ENCODE measurements at regions not wholly inside any gene's neighbourhood (a gene's known extent, or its start where the extent isn't known, plus 50 kb on each side); places are given as distances from the start of the nearest gene placed in this dataset.

DNA sequence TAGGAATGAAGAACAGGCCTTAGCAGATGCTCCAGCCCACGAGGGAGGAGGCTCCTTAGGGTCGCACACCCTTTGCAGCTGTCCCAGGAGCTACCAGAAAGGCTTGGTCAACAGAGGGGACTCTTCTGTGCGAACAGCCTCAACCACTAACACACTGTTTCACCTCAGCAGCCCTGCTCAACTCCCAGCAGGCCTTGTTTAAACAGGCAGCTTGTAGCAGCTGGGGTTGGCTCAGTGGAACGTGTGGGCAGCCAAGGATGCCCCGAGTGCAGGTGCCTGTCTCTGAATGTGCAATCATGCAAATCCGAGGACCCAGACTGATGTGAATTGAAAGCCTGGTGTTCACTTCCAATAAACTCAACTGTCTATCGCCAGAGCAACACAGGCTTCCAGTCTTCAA is 88.7 kb upstream of the CXCR4 start:
- no peak for ATAC-seq
- Histone ChIP-seq H3K27me3 (ENCODE audit: control insufficient read depth, insufficient read depth, low read length) (peaks cover 3% of the 10 kb centered on the region), H3K4me1 (ENCODE audit: control insufficient read depth, insufficient read depth, low read length) (no peaks in the 10 kb centered on the region), H3K9me3 (ENCODE audit: control insufficient read depth, insufficient read depth, low read depth, low read length) (no peaks in the 10 kb centered on the region; the same call in 1 of the 2 replicates), H3K36me3 (ENCODE audit: control insufficient read depth, insufficient read depth, low read length) (no peaks in the 10 kb centered on the region), H3K27ac (ENCODE audit: low read length) (no peak overlapping the region), H3K4me3 (ENCODE audit: low read depth in 2 of 2, low read length in 2 of 2) (no peak overlapping the region)
- ChIA-PET POLR2A (no interaction called here), CTCF (no interaction called here)
- no peak for TF ChIP-seq TCF7L2 (IDR thresholded peaks at IDR 0.05; ENCODE audit: low read depth, low read length)
- no peak for DNase-seq (ENCODE audit: low read depth, low spot score)
- intact Hi-C loops (cut with micrococcal nuclease; ENCODE audit: unreplicated experiment), result no loop called here
- in situ Hi-C loops (cut with HindIII; ENCODE audit: low pct_unique_long_range_greater_than_20kb, low sequenced_read_pairs), result no loop called here
- no TSS peak for BruUV-seq (replicated peaks)

DNA sequence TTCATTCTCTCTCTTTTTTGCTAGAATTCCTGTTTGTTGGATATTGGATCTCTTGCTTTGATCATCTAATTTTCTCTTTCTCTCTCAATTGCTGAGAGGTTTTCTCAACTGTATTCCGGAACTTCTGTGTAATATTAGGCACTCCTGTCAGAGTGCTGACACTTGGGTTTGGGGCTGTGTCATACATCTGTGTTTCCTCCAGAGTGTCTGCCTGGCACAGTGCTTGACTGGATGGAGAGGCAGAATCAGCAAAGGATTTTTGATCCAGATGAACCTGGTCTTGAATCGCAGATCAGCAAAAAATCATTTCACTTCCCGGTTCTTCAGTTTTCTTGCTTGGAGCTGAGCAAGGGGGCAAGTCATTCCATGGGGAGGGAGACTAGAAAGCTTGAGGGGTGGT is 87.7 kb upstream of the CXCR4 start:
- Histone ChIP-seq H3K27ac (ENCODE audit: low read length) (no peak overlapping the region), H3K27me3 (ENCODE audit: control insufficient read depth, insufficient read depth, low read length) (peaks cover 6% of the 10 kb centered on the region), H3K4me3 (ENCODE audit: low read depth in 2 of 2, low read length in 2 of 2) (no peak overlapping the region), H3K36me3 (ENCODE audit: control insufficient read depth, insufficient read depth, low read length) (no peaks in the 10 kb centered on the region), H3K4me1 (ENCODE audit: control insufficient read depth, insufficient read depth, low read length) (no peaks in the 10 kb centered on the region), H3K9me3 (ENCODE audit: control insufficient read depth, insufficient read depth, low read depth, low read length) (no peaks in the 10 kb centered on the region; the same call in 1 of the 2 replicates)
- DNase-seq (ENCODE audit: low read depth, low spot score) (no peak), ATAC-seq (no peak)
- TF ChIP-seq, protein P1, sequence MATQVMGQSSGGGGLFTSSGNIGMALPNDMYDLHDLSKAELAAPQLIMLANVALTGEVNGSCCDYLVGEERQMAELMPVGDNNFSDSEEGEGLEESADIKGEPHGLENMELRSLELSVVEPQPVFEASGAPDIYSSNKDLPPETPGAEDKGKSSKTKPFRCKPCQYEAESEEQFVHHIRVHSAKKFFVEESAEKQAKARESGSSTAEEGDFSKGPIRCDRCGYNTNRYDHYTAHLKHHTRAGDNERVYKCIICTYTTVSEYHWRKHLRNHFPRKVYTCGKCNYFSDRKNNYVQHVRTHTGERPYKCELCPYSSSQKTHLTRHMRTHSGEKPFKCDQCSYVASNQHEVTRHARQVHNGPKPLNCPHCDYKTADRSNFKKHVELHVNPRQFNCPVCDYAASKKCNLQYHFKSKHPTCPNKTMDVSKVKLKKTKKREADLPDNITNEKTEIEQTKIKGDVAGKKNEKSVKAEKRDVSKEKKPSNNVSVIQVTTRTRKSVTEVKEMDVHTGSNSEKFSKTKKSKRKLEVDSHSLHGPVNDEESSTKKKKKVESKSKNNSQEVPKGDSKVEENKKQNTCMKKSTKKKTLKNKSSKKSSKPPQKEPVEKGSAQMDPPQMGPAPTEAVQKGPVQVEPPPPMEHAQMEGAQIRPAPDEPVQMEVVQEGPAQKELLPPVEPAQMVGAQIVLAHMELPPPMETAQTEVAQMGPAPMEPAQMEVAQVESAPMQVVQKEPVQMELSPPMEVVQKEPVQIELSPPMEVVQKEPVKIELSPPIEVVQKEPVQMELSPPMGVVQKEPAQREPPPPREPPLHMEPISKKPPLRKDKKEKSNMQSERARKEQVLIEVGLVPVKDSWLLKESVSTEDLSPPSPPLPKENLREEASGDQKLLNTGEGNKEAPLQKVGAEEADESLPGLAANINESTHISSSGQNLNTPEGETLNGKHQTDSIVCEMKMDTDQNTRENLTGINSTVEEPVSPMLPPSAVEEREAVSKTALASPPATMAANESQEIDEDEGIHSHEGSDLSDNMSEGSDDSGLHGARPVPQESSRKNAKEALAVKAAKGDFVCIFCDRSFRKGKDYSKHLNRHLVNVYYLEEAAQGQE (IDR thresholded peaks at IDR 0.05; ENCODE audit: insufficient read depth in 1 of 2, low read depth in 2 of 2, low read length in 1 of 2), result no peak
- TF ChIP-seq SIN3A (IDR thresholded peaks at IDR 0.05; ENCODE audit: borderline replicate concordance, insufficient read depth, low read depth, low read length), result no peak
- no peak for TF ChIP-seq TCF7L2 (IDR thresholded peaks at IDR 0.05; ENCODE audit: low read depth, low read length)
- TF ChIP-seq POLR2AphosphoS5 (IDR thresholded peaks at IDR 0.05; ENCODE audit: low read depth, low read length), result no peak
- TF ChIP-seq, protein P2, sequence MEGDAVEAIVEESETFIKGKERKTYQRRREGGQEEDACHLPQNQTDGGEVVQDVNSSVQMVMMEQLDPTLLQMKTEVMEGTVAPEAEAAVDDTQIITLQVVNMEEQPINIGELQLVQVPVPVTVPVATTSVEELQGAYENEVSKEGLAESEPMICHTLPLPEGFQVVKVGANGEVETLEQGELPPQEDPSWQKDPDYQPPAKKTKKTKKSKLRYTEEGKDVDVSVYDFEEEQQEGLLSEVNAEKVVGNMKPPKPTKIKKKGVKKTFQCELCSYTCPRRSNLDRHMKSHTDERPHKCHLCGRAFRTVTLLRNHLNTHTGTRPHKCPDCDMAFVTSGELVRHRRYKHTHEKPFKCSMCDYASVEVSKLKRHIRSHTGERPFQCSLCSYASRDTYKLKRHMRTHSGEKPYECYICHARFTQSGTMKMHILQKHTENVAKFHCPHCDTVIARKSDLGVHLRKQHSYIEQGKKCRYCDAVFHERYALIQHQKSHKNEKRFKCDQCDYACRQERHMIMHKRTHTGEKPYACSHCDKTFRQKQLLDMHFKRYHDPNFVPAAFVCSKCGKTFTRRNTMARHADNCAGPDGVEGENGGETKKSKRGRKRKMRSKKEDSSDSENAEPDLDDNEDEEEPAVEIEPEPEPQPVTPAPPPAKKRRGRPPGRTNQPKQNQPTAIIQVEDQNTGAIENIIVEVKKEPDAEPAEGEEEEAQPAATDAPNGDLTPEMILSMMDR (IDR thresholded peaks at IDR 0.05), result no peak
- in situ Hi-C loops (cut with HindIII; ENCODE audit: low pct_unique_long_range_greater_than_20kb, low sequenced_read_pairs), result no loop called here
- POLR2A ChIA-PET, result no interaction called here
- intact Hi-C loops (cut with micrococcal nuclease; ENCODE audit: unreplicated experiment), result no loop called here
- CTCF ChIA-PET, result no interaction called here
- no TSS peak for BruUV-seq (replicated peaks)

DNA sequence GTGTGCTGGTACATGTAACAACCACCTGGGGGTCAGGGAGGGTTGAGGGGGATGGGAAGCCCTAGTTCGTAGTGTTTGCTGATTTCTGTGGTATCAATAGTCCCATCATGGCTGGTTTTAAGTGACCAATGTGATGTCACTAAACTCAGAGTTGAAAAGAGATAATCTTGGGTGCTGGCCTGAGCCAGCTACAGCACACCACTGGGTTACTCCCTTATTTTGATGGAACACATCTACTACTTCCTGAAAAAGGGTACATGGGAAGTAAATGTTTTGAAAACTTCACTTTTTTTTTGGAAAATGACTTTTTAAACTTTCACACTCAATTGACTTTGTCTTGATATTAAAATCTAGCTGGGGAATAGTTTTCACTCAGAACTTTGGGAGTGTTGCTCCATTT is 87.0 kb upstream of the CXCR4 start:
- Histone ChIP-seq H3K4me1 (ENCODE audit: control insufficient read depth, insufficient read depth, low read length) (no peaks in the 10 kb centered on the region), H3K27ac (ENCODE audit: low read length) (no peak overlapping the region), H3K27me3 (ENCODE audit: control insufficient read depth, insufficient read depth, low read length) (peaks cover 6% of the 10 kb centered on the region), H3K4me3 (ENCODE audit: low read depth in 2 of 2, low read length in 2 of 2) (no peak overlapping the region), H3K9me3 (ENCODE audit: control insufficient read depth, insufficient read depth, low read depth, low read length) (no peaks in the 10 kb centered on the region; the same call in 1 of the 2 replicates), H3K36me3 (ENCODE audit: control insufficient read depth, insufficient read depth, low read length) (no peaks in the 10 kb centered on the region)
- ATAC-seq (no peak), DNase-seq (ENCODE audit: low read depth, low spot score) (no peak)
- no peak for TF ChIP-seq POLR2AphosphoS5 (IDR thresholded peaks at IDR 0.05; ENCODE audit: low read depth, low read length)
- TF ChIP-seq SIN3A (IDR thresholded peaks at IDR 0.05; ENCODE audit: borderline replicate concordance, insufficient read depth, low read depth, low read length), result no peak
- TF ChIP-seq TCF7L2 (IDR thresholded peaks at IDR 0.05; ENCODE audit: low read depth, low read length), result no peak
- intact Hi-C loops (cut with micrococcal nuclease; ENCODE audit: unreplicated experiment), result no loop called here
- in situ Hi-C loops (cut with HindIII; ENCODE audit: low pct_unique_long_range_greater_than_20kb, low sequenced_read_pairs), result no loop called here
- POLR2A ChIA-PET, result no interaction called here
- CTCF ChIA-PET, result no interaction called here
- BruUV-seq (replicated peaks), result no TSS peak
